HG03045 (cell line): ENCODE measurements at regions not wholly inside any gene's neighbourhood (a gene's known extent, or its start where the extent isn't known, plus 50 kb on each side); places are given as distances from the start of the nearest gene placed in this dataset.

ENCODE experiments used
- ATAC-seq: cut with Tn5 transposase; IDR thresholded peaks from one replicate; pipeline ENCODE4 v1.9.1; 2021; ENCODE audit warnings: mild to moderate bottlenecking, moderate library complexity; ENCODE audit not compliant: unreplicated experiment

DNA sequence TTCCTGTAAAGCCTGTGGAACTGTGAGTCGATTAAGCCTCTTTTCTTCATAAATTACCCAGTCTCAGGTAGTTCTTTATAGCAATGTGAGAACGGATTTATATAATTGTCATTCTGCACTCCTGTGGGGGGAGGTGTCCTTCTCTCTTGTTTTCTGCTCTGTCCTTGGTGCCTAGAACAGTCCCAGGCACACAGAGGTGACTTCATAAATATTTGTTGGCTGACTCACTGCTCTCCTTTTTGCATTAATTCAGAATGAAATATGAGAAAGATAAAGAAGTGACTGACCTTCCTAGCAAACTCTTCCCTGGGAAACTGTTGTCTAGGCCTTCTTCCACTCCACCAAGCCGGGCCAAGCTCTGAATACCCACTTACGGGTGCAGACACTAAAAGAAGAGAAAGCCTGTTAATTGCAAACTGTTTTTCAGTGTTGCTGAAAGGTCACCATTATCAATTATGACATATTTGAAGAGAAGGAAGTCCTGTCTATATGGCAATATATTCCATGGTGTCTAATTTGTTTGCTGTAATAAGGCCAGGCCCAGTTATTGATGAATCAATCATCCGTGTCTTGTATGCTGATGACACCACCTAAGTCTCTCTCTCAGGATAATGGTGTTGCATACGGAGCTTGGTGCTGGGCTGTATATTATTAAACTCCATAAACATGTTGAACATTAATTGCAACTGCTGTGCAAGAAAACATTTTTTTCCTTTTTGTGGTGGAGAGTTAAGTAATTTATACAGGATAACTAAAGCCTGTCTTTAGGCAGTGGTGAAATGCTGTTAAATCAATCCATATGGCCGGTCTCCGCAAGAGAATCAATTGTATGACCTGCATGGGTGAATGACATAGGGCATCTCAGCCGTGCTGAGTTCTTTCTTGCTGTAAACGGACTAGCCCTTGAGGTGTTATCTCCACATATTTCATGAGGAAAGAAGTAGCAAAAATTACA lies 567.5 kb downstream of the SLC4A3 start:
- ATAC-seq: no peak

DNA sequence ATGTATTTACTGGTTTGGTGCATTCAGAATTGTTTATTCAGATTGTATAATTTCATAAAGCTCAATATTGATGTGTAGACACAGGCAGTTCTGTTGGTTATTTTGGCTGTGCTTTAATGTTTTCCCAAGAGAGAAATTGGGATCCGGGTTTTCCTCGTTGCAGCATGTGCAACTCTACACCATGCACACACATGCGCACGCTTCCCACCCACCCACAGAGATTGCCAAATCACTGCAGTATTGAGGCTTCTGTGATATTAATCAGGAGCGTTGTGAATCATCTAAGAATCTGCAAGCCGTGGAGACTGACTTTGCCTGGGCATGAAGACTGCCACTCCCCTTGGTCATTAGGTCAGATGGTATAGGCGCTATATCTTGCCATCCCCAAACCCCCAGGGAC lies 571.5 kb downstream of the SLC4A3 start:
- ATAC-seq: no peak

DNA sequence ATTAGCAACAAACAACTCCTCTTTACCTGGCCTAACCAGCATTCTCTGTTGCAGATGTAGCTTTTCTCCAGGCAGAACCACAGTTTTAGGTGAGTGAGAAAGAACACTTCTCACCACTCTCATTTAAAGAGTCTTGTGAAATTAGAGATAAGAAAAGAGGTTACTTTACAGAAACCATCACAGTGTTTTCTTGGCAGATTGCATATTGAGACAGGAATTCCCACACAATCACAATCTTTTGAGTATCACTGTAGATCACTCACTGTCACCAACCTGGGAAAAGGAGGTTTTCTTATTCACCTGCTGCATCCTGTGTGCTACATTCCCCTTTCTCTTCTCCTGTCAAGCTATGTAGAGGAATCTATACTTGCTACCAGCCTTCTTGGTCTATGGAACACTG lies 574.6 kb downstream of the SLC4A3 start:
- ATAC-seq: no peak

DNA sequence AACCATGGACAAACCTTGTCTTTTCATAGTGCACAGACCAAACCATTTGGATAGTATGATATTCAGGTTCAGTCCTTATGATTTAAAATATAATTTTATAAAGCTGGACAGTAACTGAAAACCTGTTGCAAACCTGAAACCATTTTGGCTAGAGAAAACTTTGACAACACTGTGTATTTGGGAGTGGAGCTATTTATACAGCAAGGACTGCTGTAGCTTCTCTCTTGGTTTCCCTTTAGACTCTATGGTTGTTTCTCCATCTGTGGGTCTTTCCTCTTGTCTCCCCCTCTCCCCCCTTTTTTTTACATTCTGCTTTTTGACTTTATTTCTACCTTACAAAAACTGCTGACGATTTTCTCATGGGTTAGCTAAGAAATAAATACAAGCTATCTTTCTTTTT lies 581.7 kb downstream of the SLC4A3 start:
- ATAC-seq: no peak

DNA sequence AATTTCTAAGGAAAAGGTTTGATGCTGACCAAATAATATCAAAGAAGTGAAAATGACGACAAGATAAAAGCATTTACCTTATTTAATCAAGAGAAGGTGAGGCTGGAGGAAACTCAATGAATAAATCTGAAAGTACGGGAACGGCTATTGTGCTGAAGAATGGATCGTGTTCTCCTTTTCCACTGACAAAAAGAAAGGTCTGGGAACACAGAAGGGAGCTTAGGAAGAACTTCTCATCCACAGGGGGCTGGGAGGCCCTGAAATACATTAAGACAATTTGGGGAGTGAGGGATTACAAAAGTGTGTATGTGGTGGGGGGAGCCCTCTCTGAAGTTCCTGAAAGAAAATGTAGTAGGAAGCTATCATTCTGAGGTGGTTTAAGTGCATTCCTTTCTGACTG lies 582.3 kb downstream of the SLC4A3 start:
- ATAC-seq: no peak

DNA sequence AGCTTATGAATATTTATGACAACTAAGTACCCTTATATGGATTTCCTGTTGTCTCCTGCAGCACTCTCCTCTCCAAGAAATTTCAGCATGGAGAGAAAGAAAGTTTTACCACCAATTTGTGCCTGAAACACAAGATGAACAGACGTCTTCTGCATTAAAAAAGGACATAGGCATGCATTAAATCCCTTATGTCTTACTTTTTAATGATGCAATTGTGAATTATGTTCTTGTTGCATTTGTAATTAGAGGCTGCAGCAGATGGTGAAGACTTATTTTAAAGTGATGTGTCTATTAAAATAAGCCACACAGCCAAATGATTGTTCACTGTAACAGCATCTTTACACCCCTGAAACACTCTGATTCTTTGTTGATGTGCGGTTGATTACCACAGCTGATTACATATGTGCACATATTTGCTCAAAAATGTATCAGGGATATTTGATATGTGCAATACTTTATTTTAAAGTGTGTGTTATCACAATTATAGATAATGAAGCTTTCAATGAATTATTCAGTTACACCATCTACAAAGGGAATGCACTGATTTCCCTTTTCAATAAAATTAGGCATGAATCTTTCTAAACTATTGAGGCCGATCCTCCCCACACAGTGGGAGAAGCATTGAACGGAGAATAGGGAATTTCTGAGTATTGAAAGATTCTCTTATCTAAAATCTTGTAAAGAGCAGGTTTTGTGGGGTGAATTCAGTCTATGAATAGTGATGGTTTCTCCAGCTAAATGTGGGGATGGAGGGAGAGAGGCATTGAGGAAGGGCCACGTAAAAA lies 585.1 kb downstream of the SLC4A3 start:
- ATAC-seq: no peak

DNA sequence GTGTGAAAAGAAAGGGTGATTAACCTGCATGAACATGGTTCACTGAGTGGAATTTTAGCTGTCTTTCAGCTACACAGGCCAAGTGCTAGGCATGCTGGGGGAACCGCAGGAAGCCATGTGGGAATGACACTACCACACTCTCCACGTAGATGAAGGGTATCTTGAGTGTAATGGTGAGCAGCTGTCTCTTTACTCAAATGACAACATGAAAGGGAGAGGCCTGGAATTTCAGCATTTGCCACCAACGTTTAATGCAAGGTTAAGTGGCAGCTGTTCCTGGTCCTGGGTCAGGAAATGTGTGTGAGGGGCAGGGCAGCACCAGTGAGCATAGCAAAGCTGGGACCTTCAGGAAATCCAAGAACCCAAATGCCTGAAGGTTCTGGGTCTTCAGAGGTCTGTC lies 588.4 kb downstream of the SLC4A3 start:
- ATAC-seq: no peak

DNA sequence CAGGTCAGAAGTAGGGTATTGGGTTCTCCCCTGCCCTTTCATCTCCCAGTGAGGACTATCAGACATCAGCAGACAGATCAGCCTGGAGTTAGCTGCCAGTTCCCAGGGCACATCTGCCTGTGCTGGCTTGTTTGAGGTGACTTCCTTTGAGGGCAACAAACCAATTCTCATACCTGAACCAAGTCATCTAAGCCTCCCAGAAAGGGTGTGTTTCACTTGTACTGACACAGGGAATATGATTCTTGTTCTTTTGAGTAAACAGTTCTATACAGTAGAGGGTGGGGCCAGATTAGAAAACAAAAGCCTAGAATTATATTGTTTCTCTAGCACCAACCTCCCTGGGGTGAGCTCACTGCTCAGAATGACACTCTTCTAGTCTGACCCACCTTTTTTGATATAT lies 591.9 kb downstream of the SLC4A3 start:
- ATAC-seq: no peak

DNA sequence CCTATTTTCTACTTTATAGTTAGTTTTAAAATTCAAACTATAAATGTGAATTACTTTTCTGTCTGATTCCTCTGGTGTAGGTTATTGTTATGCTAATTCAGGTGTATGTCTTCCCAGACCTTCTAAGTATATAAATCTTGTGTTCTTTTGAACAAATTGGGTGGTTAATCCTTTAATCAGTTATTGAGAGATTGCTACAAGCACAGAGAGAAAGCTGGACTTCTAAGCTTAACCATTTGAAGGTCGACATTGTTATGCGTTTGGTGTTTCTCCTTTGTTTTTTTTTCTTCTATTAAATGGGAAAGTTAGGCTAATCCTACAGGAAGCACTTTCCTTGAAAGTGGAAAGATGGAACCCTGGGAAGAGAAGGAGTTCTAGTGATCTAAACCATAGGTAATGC lies 592.6 kb downstream of the SLC4A3 start:
- ATAC-seq: no peak

DNA sequence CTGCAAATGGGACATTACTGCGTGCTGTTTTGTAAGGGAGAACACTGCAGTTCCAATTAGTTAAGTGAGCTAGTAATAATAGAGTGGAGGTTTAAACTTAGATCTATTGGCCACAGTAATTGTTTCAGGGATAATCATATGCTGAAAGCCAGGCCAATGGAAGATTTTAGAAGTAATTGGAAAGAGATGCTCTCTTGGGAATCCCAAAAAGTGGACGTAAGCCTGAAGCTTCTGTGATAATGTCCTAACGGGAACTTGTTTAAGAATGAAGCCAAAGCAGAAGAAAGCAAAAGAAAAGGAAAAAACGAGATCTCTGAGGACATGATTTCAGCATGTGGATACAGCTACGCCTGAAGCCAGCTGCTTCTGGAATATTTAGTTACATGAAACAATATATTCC lies 594.6 kb downstream of the SLC4A3 start:
- no peak for ATAC-seq

DNA sequence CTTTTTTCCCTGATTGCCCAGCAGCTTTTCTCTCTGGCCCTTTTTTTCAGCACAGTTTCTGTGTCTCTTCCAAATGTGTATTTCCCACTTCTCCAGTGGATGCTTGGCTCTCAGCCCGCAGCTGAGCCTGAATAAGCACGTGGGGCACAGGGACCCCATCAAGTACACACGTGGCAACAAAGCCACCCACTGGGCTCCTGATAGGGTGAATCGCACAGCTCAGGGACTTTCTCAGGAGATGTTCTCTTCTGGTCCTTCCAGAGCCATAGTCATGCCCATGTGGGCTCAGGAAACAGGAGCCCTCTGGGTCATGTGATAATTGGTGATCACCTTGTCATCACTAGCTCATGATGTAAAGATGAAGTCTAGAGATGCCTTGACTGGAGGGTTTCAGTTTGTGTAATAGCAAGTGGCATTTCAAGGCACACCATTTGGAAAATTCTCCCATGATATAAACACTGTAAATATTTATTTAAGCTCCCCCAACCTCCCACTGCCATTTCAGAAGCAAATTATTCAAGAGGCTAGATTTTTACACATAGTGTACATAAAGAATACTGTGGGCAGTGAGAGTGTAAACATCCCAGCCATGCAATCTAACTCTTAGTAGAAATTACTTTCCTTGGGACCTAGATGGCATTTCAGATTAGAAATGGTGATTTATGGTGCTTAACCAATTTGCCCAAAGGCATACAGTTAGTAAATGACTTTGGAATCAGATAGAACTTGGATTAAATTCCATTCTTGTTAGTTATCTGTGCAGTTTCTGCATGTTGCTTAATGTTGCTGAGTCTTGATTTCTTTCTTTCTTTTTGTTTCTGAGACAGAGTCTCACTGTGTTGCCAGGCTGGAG lies 597.5 kb downstream of the SLC4A3 start:
- ATAC-seq: no peak

DNA sequence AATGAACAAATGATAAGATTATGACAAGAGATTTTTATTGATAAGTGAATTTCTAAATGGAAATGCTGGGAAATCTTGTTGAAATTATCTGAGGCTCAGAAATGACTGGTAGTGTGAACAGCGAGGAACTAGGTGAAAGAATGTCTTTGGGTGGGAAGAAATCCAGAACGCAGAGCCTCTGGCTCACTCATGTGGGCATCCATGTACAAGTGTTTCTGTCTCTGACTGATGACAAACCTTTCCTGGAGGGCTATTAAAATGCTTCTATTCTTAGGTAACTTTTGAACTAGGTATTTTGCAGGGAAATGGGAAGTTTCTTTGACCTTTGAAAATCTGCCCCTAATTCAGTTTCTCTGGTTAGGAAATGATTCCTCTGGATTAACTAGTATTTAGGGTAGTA lies 598.6 kb downstream of the SLC4A3 start:
- ATAC-seq: no peak

DNA sequence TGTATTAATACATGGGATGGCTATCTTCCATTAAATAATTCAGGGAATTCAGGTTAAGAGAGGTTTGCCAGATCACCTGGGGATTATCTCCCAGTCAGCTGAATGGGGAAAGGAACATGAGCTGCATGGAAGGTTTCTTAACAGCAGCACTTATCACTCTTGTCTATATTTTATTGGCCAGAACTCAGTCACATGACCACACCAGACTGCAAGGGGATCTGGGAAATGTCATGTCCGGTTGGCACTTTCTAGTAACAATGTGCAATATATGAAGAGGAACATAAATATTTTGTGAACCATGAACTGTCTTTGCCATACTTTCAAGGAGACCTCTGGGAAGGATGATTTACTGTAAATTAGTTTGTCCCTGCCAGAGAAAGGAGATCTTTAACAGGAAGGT lies 599.1 kb downstream of the SLC4A3 start:
- no peak for ATAC-seq

DNA sequence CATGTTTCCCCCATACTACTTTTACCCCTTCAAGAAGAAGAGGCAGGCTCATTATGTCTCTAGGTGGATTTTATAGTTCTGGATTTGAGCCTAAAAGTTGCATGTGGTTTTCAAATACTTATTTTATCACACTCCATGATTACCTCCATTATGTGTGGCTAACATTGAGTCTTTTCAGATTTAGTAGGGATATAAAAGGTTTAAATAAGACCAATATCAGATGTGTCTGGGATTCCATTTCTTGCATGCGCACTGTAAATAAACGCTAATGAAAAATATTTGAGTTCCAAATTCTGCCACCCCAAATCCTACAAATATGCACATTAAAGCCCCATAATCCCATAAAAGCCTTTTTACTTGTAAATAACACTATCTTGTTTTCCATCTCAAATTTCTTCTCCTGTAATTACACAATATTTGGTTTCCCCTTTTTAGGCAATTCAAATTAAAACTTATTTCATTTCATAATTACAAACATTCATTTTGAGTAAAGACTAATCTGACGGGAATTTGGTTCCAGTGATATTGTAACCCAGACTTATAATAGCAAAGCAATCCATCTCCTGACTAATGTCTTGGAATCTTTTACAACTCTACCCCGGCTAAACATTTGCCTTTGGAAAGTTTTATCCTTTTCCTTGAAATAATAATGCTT lies 600.0 kb downstream of the SLC4A3 start:
- ATAC-seq: no peak

DNA sequence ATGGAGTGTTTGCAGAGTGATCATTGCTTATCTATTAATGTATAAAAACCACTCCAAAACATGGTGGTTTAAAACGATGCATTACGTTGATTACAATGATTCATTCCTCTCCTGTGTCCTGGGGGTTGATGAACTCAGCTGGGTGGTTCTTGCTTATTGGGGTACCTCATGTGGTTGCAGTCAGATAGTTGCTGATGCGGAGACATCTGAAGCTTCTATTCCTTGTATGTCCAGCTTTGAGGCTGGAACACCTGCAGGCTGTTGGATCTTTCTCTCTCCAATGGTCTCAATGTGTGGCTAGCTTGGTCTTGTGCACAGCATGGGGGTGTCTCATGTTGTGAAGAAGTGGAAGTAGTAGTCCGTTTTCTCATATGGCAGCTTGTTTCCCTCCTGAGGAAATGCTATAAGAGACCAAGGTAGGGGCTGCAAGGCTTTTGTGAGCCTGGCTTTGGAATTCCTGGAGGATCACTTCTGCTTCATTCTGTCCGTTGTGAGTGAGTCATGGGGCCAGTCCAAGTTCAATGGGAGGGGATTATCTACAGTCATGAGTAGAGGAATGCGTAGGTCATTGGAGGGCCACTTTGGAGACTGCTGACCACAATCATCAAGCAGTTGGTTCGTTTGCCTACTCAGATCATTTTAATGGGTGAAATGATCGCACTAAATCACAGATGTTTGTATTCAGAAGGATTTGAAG lies 601.0 kb downstream of the SLC4A3 start:
- ATAC-seq: no peak

DNA sequence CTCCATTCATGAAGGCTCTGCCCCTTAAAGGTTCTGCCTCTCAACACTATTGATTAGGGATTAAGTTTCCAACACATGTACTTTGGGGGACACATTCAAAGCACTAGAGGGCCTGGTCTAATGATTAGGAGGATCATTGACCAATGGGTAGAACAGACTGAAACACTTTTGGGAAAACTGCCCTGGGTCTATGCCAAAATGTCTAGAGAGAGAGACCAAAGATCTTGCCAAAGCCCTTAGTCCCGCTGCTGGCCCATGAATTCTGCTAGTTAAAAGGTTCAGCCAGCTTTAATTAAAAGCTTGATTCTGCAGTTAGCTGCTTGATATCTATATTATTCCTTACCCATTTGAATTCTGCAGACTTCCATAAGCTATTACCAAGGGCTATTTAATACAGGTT lies 613.2 kb downstream of the SLC4A3 start:
- ATAC-seq: no peak

DNA sequence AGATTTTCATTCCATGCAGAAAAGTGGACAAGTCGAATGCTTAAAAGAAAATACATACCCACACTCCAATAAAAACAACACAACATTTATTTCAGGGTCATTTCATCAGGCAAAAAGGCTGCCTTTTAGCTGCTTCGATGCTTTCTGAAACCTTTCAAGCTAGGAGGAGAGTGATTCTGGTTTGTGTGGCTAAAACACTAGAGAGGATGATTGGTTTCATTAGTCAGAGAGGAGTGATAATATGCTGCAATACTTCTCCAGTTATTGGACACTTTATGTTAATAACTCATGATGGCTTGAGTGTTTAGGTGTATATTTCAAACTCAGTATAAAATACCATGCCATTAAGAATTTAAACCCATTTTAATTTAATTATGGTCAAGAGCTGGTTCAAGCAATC lies 614.0 kb downstream of the SLC4A3 start:
- ATAC-seq: no peak

DNA sequence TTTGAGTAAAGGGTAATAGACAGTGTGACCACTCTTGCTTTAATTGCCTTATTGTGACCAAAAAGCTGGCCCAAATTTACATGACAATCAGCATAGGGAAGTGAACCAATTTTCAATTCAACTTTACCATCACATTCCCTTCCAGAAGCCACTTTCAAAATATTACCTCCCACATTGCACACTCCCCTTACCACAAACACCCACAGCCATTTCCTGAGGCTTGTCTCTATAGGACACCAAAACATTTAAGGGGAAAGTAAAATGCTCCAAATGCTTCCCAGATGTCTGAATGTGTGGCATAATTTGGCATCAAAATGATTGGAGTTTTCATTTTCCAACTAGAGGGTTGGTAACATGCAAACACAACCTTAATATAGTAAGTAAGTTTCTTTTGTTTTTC lies 616.1 kb downstream of the SLC4A3 start:
- no peak for ATAC-seq

DNA sequence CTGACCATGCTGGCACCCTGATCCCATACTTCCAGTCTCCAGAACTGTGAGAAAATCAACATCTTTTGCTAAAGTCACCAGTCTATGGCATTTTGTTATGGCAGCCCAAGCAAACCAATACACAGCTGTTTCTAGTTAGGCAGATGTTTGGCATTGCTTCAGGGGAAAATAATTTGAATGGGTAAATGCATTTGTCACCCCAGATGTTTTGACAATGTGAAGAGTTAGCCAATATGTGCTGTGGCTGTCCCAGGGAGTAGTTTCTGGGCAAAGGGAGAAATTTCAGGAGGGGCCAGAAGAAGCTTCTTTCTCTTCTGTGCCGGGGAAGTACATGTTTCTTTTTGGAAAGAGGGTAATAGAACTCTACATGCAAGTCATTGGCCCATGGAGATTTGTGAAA lies 619.0 kb downstream of the SLC4A3 start:
- no peak for ATAC-seq
